SK-N-SH (cell line): ENCODE measurements at regions not wholly inside any gene's neighbourhood (a gene's known extent, or its start where the extent isn't known, plus 50 kb on each side); places are given as distances from the start of the nearest gene placed in this dataset.

Experiments
- CTCF ChIP-seq: fragments of 200-600 bp; sonication (generic); IDR thresholded peaks from 2 replicates; pipeline ENCODE4 v1.6.1; 2017; ENCODE audit warnings: antibody characterized with exemption, mild to moderate bottlenecking, moderate library complexity
- EP300 ChIP-seq, 2 experiments: IDR thresholded peaks; 2 replicates each; pipeline versions ENCODE4 v1.4.0 to v1.6.1; 2012; ENCODE audit warnings: borderline replicate concordance in 1 of 2, low read depth in 1 of 2, low read length in 1 of 2
- EZH2phosphoT487 ChIP-seq: fragments of 200-600 bp; sonication (generic); IDR thresholded peaks from 2 replicates; pipeline ENCODE4 v1.6.1; 2017; ENCODE audit warnings: low read depth, mixed run types, mild to moderate bottlenecking, antibody characterized with exemption, moderate library complexity, borderline replicate concordance
- FOSL2 ChIP-seq: IDR thresholded peaks from 2 replicates; pipeline ENCODE4 v1.4.0; 2012; ENCODE audit warnings: low read depth, mild to moderate bottlenecking, moderate library complexity, borderline replicate concordance
- FOXJ3 ChIP-seq: sonication (generic); formaldehyde crosslinking; IDR thresholded peaks from 2 replicates; pipeline ENCODE4 v1.5.1; 2020; ENCODE audit warnings: mild to moderate bottlenecking, missing genetic modification reagents
- FOXM1 ChIP-seq: IDR thresholded peaks from 2 replicates; pipeline ENCODE4 v1.4.0; 2012; ENCODE audit warnings: low read depth, mild to moderate bottlenecking
- PBX3 ChIP-seq: IDR thresholded peaks from 2 replicates; pipeline ENCODE4; 2012
- REST ChIP-seq: IDR thresholded peaks from 2 replicates; pipeline ENCODE4 v1.6.1; 2012; ENCODE audit warnings: mild to moderate bottlenecking, low read depth, low read length, moderate library complexity
- TAF1 ChIP-seq: IDR thresholded peaks from 2 replicates; pipeline ENCODE4 v1.6.1; 2012; ENCODE audit warnings: low read depth, mild to moderate bottlenecking, low read length, moderate library complexity, borderline replicate concordance
- USF2 ChIP-seq: fragments of 150-350 bp; IDR thresholded peaks from 2 replicates; pipeline ENCODE4 v1.6.1; 2017; ENCODE audit warnings: antibody characterized with exemption, low read length, low read depth, borderline replicate concordance
- ZBTB33 ChIP-seq: IDR thresholded peaks from 2 replicates; pipeline ENCODE4 v1.4.0; 2012; ENCODE audit warnings: low read depth, borderline replicate concordance

- TF ChIP-seq EP300 (IDR thresholded peaks at IDR 0.05; ENCODE audit: borderline replicate concordance in 1 of 2, low read depth in 1 of 2, low read length in 1 of 2) (no peak), CTCF (no peak), USF2 (no peak), FOXM1 (no peak), REST (no peak), EZH2phosphoT487 (no peak), FOXJ3 (no peak), PBX3 (no peak), TAF1 (no peak), ZBTB33 (no peak), FOSL2 (no peak)
Observed at GRCh38 chr6:82078286-82078908, 169.1 kb downstream of the IBTK start.
